K562 (cell line): ENCODE measurements at regions not wholly inside any gene's neighbourhood (a gene's known extent, or its start where the extent isn't known, plus 50 kb on each side); places are given as distances from the start of the nearest gene placed in this dataset.

ENCODE experiments used
- ATAC-seq: fragments of 200-7000 bp; cut with Tn5 transposase; 3 replicates; pipeline ENCODE4 v1.9.1; 2020; ENCODE audit warnings: moderate library complexity
- BruUV-seq: library from RNA; stranded (reverse); fragments of 400-500 nt; replicated peaks from 2 replicates; lab custom pipeline; 2021; lab: Mats Ljungman, UMichigan
- CTCF ChIA-PET: fragments of 300-600 bp; formaldehyde crosslinking; extraction: SDS; loops from one replicate; lab custom pipeline; 2021; ENCODE audit warnings: low intra/inter-chr PET ratio; lab: Yijun Ruan, JAX
- POLR2A ChIA-PET: fragments of 300-600, 350-650 bp; sonication (Branson Sonifier 250); formaldehyde crosslinking; extraction: SDS; loops from one replicate; lab custom pipeline; 2021; ENCODE audit warnings: antibody characterized with exemption, inconsistent platforms; lab: Yijun Ruan, JAX
- DNase-seq, 4 experiments: peaks; one replicate each; pipeline versions ENCODE4 v3.0.0 to v3.0.0-alpha.2; 2011 to 2018; ENCODE audit warnings: low spot score in 3 of 4, mixed read lengths in 3 of 4; ENCODE audit errors: extremely low read depth in 1 of 4
- FAIRE-seq: peaks from 2 replicates; lab custom pipeline; 2011; peaks lifted over from hg19 to GRCh38; lab: Jason Lieb, UNC
- H2AFZ ChIP-seq: 2 replicates; pipeline ENCODE4 v1.6.0; 2011; ENCODE audit warnings: low read depth, low read length, control low read depth, inconsistent platforms
- H3K27ac ChIP-seq: fragments of 200-600 bp; 3 replicates; pipeline ENCODE4 v1.8.0; 2011; ENCODE audit warnings: low read depth, mild to moderate bottlenecking, control low read depth, inconsistent platforms, low read length, moderate library complexity, mixed read lengths; ENCODE audit errors: extremely low read depth
- H3K27me3 ChIP-seq, 2 experiments: fragments of 300-600 bp in 1 of 2; 2 replicates in 1 of 2; 3 replicates in 1 of 2; pipeline versions ENCODE4 v1.6.0 to v1.8.0; 2011; ENCODE audit warnings: inconsistent platforms in 2 of 2, low read length in 2 of 2, mild to moderate bottlenecking in 1 of 2, mixed read lengths in 1 of 2, moderate library complexity in 1 of 2; ENCODE audit not compliant: control insufficient read depth in 2 of 2, insufficient read depth in 2 of 2
- H3K36me3 ChIP-seq: fragments of 300-600 bp; 3 replicates; pipeline ENCODE4 v1.8.0; 2011; ENCODE audit warnings: mild to moderate bottlenecking, low read length, inconsistent platforms; ENCODE audit not compliant: control insufficient read depth, insufficient read depth
- H3K4me1 ChIP-seq, 2 experiments: fragments of 200-600 bp in 1 of 2; replicated peaks in 1 of 2; 2 replicates in 1 of 2; 3 replicates in 1 of 2; pipeline versions ENCODE4 v1.5.1 to v1.8.0; 2011; ENCODE audit warnings: inconsistent platforms in 2 of 2, low read length in 2 of 2, mild to moderate bottlenecking in 1 of 2, mixed read lengths in 1 of 2, moderate library complexity in 1 of 2; ENCODE audit not compliant: control insufficient read depth in 2 of 2, insufficient read depth in 2 of 2
- H3K4me2 ChIP-seq: 2 replicates; pipeline ENCODE4 v1.6.1; 2011; ENCODE audit warnings: low read length, control low read depth, inconsistent platforms, mixed read lengths; ENCODE audit not compliant: insufficient read depth
- H3K4me3 ChIP-seq: fragments of 200-600 bp; sonication (generic), shearing (Covaris generic); 2 replicates; pipeline ENCODE4 v1.5.1; 2016; ENCODE audit warnings: control low read depth, inconsistent platforms
- H3K79me2 ChIP-seq: fragments of 200-600 bp; 3 replicates; pipeline ENCODE4 v1.8.0; 2011; ENCODE audit warnings: low read length, inconsistent platforms; ENCODE audit not compliant: control insufficient read depth, insufficient read depth
- H3K9ac ChIP-seq, 2 experiments: 2 replicates each; pipeline versions ENCODE4 v1.6.0 to v1.6.1; 2011; ENCODE audit warnings: low read depth in 2 of 2, low read length in 2 of 2, control low read depth in 1 of 2, inconsistent platforms in 1 of 2, mild to moderate bottlenecking in 1 of 2, mixed read lengths in 1 of 2; ENCODE audit not compliant: insufficient read depth in 1 of 2
- H3K9me1 ChIP-seq: one replicate; pipeline ENCODE4 v1.6.0; 2011; ENCODE audit warnings: inconsistent platforms, mild to moderate bottlenecking, low read length, moderate library complexity; ENCODE audit not compliant: control insufficient read depth, insufficient read depth
- H3K9me3 ChIP-seq: replicated peaks from 2 replicates; pipeline ENCODE4 v1.5.1; 2011; ENCODE audit warnings: low read depth, low read length, inconsistent platforms; ENCODE audit not compliant: control insufficient read depth, insufficient read depth
- H4K20me1 ChIP-seq: replicated peaks from 2 replicates; pipeline ENCODE4 v1.6.1; 2011; ENCODE audit warnings: low read length, inconsistent platforms, mixed read lengths; ENCODE audit not compliant: control insufficient read depth, insufficient read depth
- KLF16 ChIP-seq: IDR thresholded peaks from 2 replicates; pipeline ENCODE4 v1.6.1; 2016; ENCODE audit warnings: antibody characterized with exemption
- LEF1 ChIP-seq: fragments of 450-650 bp; IDR thresholded peaks from 2 replicates; pipeline ENCODE4 v1.6.1; 2016; ENCODE audit warnings: mild to moderate bottlenecking
- RBM22 ChIP-seq: fragments of 200-400 bp; formaldehyde crosslinking; IDR thresholded peaks from 2 replicates; pipeline ENCODE4 v1.6.1; 2018; ENCODE audit warnings: low read length, low read depth; ENCODE audit not compliant: poor library complexity, severe bottlenecking
- RBM34 ChIP-seq: fragments of 200-400 bp; formaldehyde crosslinking; IDR thresholded peaks from 2 replicates; pipeline ENCODE4 v1.6.1; 2018; ENCODE audit warnings: low read length, borderline replicate concordance; ENCODE audit not compliant: insufficient read depth
- RFX5 ChIP-seq: IDR thresholded peaks from 2 replicates; pipeline ENCODE4 v1.6.1; 2011; ENCODE audit warnings: low read depth, mild to moderate bottlenecking, improper control_type of control experiment, low read length
- ZNF121 ChIP-seq: sonication (generic); formaldehyde crosslinking; conservative IDR thresholded peaks from 2 replicates; pipeline ENCODE4 v1.8.0; 2022; ENCODE audit warnings: missing genetic modification reagents
- ZNF408 ChIP-seq: fragments of 250-450 bp; sonication (Bioruptor Pico); IDR thresholded peaks from 2 replicates; pipeline ENCODE4 v1.4.0; 2020; ENCODE audit warnings: low read depth, mild to moderate bottlenecking, moderate library complexity
- ZNF707 ChIP-seq: fragments of 250-450 bp; sonication (Bioruptor Pico); conservative IDR thresholded peaks from 2 replicates; pipeline ENCODE4 v1.8.0; 2022; ENCODE audit warnings: inconsistent platforms, mild to moderate bottlenecking, moderate library complexity
- ZNF778 ChIP-seq: fragments of 450-650 bp; formaldehyde crosslinking; IDR thresholded peaks from 2 replicates; pipeline ENCODE4 v1.4.0; 2020; ENCODE audit warnings: mild to moderate bottlenecking, moderate library complexity
- WGBS: fragments of 100-300 bp; shearing (Covaris generic); methylation state at CpG from one replicate; pipeline ENCODE4 v1.1.6; 2016; ENCODE audit warnings: low coverage, mixed read lengths; ENCODE audit not compliant: insufficient coverage; ENCODE audit errors: missing lambda C conversion rate; 5-methylcytosine and 5-hydroxymethylcytosine counted together
- in situ Hi-C: fragments of 300-500 bp; cut with MboI; formaldehyde crosslinking; loops from 4 replicates; pipeline ENCODE4 v1.15.0; 2018; ENCODE audit warnings: inconsistent platforms, mixed read lengths
- intact Hi-C: fragments of 100-400 bp; cut with micrococcal nuclease; formaldehyde crosslinking; loops from 2 replicates; pipeline ENCODE4 v1.14.2; 2022
- TF ChIP-seq, protein P1 (sequence below): fragments of 250-450 bp; sonication (Bioruptor Pico); IDR thresholded peaks from 2 replicates; pipeline ENCODE4 v1.8.0; 2021; ENCODE audit warnings: moderate library complexity, mild to moderate bottlenecking, inconsistent platforms
- TF ChIP-seq, protein P2 (sequence below): fragments of 250-450 bp; sonication (Bioruptor Pico); IDR thresholded peaks from 2 replicates; pipeline ENCODE4 v1.8.0; 2022; ENCODE audit warnings: moderate library complexity, mild to moderate bottlenecking, inconsistent platforms
- TF ChIP-seq, protein P3 (sequence below): IDR thresholded peaks from 2 replicates; pipeline ENCODE4 v1.6.1; 2014; ENCODE audit warnings: antibody characterized with exemption

DNA sequence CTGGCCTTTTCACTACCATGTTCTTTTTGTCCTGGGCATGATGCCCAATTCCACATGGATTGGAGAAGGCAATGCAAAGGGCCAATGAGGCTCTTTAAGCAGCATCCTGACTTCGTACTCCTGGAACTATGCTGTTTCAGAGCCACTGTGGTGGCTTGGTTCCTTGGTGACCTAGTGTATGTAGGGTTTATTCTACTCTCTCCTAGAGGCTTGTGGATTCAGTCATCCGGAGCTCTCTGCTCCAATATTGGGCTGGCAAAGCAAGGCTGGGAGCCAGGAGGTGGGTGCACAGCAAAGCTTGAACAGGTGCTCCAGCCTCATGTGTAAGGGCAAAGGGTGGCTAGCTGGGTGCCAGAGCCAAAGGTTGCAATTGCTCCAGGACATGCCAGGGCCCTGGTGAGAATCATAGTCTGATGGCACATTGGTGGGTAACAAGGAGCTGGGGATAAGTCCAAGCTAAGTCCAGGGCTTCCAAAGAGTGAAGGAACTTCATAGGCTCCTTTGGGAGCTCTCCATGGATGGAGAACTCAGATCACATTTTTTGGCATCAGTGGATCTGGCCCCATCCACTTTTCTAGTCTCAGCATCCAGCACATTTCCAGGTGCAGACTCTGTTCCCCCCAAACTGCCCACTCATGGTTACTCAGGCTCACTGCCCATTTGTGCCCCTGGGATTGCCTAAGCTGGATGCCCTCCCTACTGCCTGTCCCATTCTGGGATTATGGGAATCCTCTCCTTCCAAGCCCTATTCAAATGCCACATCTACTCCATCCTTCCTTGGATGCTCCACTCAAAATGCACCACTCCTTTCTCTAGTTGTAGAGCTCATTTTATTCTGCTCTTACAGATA, 253.9 kb downstream of the EMP1 start (continued):
- TF ChIP-seq, protein P1, sequence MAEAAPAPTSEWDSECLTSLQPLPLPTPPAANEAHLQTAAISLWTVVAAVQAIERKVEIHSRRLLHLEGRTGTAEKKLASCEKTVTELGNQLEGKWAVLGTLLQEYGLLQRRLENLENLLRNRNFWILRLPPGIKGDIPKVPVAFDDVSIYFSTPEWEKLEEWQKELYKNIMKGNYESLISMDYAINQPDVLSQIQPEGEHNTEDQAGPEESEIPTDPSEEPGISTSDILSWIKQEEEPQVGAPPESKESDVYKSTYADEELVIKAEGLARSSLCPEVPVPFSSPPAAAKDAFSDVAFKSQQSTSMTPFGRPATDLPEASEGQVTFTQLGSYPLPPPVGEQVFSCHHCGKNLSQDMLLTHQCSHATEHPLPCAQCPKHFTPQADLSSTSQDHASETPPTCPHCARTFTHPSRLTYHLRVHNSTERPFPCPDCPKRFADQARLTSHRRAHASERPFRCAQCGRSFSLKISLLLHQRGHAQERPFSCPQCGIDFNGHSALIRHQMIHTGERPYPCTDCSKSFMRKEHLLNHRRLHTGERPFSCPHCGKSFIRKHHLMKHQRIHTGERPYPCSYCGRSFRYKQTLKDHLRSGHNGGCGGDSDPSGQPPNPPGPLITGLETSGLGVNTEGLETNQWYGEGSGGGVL (CRISPR knock-in tag) = no peak
- TF ChIP-seq ZNF778 (CRISPR knock-in tag) = no peak

DNA sequence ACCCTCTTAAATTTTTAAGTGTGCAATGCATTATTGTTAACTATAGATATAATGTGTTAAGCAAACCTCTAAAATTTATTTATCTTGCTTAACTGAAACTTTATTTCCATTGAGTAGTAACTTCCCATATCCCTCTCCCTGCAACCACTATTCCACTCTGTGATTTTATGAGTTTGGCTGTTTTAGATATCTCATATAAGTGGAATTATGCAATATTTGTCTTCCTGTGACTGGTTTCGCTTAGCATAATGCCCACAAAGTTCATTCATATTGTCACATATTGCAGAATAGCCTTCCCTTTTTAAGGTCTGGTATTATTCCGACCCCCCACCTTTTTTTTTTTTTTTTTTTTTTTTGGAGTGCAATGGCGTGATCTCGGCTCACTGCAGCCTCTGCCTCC, 247.6 kb downstream of the EMP1 start:
- Histone ChIP-seq H3K4me3 (no peak overlapping the region), H3K4me1 (no peaks in the 10 kb centered on the region), H3K79me2 (no peaks in the 10 kb centered on the region), H3K9me1 (no peaks in the 10 kb centered on the region), H3K27me3 (no peaks in the 10 kb centered on the region), H3K27ac (no peak overlapping the region), H3K4me2 (no peak overlapping the region), H3K9ac (no peak overlapping the region), H2AFZ (no peak overlapping the region), H3K9me3 (no peaks in the 10 kb centered on the region), H3K36me3 (no peaks in the 10 kb centered on the region), H4K20me1 (no peaks in the 10 kb centered on the region)
- intact Hi-C loops (no loop called here), in situ Hi-C loops (no loop called here)
- POLR2A ChIA-PET = no interaction called here
- ATAC-seq (no peak), FAIRE-seq (no peak), DNase-seq (no peak)
- CTCF ChIA-PET = no interaction called here
- BruUV-seq = no TSS peak
- WGBS = 0% methylated on average over 2 of the region's 4 CpGs
- TF ChIP-seq, protein P2, sequence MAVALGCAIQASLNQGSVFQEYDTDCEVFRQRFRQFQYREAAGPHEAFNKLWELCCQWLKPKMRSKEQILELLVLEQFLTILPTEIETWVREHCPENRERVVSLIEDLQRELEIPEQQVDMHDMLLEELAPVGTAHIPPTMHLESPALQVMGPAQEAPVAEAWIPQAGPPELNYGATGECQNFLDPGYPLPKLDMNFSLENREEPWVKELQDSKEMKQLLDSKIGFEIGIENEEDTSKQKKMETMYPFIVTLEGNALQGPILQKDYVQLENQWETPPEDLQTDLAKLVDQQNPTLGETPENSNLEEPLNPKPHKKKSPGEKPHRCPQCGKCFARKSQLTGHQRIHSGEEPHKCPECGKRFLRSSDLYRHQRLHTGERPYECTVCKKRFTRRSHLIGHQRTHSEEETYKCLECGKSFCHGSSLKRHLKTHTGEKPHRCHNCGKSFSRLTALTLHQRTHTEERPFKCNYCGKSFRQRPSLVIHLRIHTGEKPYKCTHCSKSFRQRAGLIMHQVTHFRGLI = no peak
- TF ChIP-seq ZNF408 (no peak), ZNF121 (CRISPR knock-in tag) (no peak), KLF16 (no peak), RFX5 (no peak), RBM22 (no peak), RBM34 (no peak), ZNF707 (CRISPR knock-in tag) (no peak), LEF1 (no peak)
- TF ChIP-seq, protein P3, sequence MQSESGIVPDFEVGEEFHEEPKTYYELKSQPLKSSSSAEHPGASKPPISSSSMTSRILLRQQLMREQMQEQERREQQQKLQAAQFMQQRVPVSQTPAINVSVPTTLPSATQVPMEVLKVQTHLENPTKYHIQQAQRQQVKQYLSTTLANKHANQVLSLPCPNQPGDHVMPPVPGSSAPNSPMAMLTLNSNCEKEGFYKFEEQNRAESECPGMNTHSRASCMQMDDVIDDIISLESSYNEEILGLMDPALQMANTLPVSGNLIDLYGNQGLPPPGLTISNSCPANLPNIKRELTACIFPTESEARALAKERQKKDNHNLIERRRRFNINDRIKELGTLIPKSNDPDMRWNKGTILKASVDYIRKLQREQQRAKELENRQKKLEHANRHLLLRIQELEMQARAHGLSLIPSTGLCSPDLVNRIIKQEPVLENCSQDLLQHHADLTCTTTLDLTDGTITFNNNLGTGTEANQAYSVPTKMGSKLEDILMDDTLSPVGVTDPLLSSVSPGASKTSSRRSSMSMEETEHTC = no peak
